Smooth muscle cell of the brain vasculature (primary cell): ENCODE measurements at regions not wholly inside any gene's neighbourhood (a gene's known extent, or its start where the extent isn't known, plus 50 kb on each side); places are given as distances from the start of the nearest gene placed in this dataset.
"Not testable (repeated sequence)": the region's sequence is repeated elsewhere in the genome, so short reads cannot be mapped to it uniquely, and the experiment has no call there.

Experiments
- DNase-seq: peaks from one replicate; pipeline ENCODE4 v3.0.0-alpha.2; 2012; ENCODE audit warnings: low read depth, low spot score

- DNase-seq = no peak
These were observed 182.6 kb upstream of the HAAO start for GRCh38 chr2:42974721-42975717.

- no peak for DNase-seq
These were observed 181.9 kb upstream of the HAAO start for GRCh38 chr2:42974169-42974720.

GRCh38 chr2:42973726-42974125 is 181.3 kb upstream of the HAAO start:
- DNase-seq = no peak

- not testable (repeated sequence) for DNase-seq
These were observed 180.6 kb upstream of the HAAO start for GRCh38 chr2:42972933-42973516.

GRCh38 chr2:42971947-42972736 is 179.8 kb upstream of the HAAO start:
- DNase-seq = no peak

GRCh38 chr2:42971381-42971780 is 179.0 kb upstream of the HAAO start:
- no peak for DNase-seq

GRCh38 chr2:42970151-42970550 is 177.8 kb upstream of the HAAO start:
- DNase-seq = no peak

GRCh38 chr2:42969231-42970150 is 177.1 kb upstream of the HAAO start:
- no peak for DNase-seq

- no peak for DNase-seq
These were observed 175.7 kb upstream of the HAAO start for GRCh38 chr2:42967959-42968674.

GRCh38 chr2:42965910-42966309 is 173.5 kb upstream of the HAAO start:
- no peak for DNase-seq

GRCh38 chr2:42965196-42965595 is 172.8 kb upstream of the HAAO start:
- no peak for DNase-seq

GRCh38 chr2:42964439-42965083 is 172.2 kb upstream of the HAAO start:
- no peak for DNase-seq

GRCh38 chr2:42963452-42964068 is 171.2 kb upstream of the HAAO start:
- no peak for DNase-seq

GRCh38 chr2:42962508-42962953 is 170.1 kb upstream of the HAAO start:
- DNase-seq = no peak

- DNase-seq = no peak
These were observed 169.6 kb upstream of the HAAO start for GRCh38 chr2:42961961-42962360.

GRCh38 chr2:42961385-42961811 is 169.0 kb upstream of the HAAO start:
- DNase-seq = no peak

GRCh38 chr2:42960842-42961180 is 168.4 kb upstream of the HAAO start:
- no peak for DNase-seq

- DNase-seq = no peak
These were observed 167.8 kb upstream of the HAAO start for GRCh38 chr2:42960002-42960841.
